HG03439 (cell line): ENCODE measurements at regions not wholly inside any gene's neighbourhood (a gene's known extent, or its start where the extent isn't known, plus 50 kb on each side); places are given as distances from the start of the nearest gene placed in this dataset.
"Not testable (repeated sequence)": the region's sequence is repeated elsewhere in the genome, so short reads cannot be mapped to it uniquely, and the experiment has no call there.

Source experiments
- ATAC-seq: cut with Tn5 transposase; IDR thresholded peaks from one replicate; pipeline ENCODE4 v1.9.1; 2021; ENCODE audit warnings: mild to moderate bottlenecking, moderate library complexity; ENCODE audit not compliant: unreplicated experiment

DNA sequence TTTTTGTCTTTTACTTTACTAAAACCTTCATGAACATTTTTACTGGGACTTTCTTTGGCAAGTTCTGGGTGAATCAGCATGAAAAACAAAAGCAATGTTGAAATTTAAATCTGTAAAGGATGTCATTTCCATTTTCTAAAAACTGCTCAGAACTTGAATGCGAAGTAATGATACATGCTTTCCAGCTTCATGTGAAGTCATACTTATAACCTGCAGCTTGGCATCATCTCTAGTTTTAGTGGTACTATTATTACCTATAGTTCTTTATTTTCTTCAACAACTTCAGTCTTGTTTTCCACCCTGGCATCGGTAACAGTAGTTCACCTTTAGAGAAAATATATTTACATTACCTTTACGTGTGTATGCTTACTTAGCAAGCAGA, 421.4 kb upstream of the DIPK2B start:
- ATAC-seq: no peak

DNA sequence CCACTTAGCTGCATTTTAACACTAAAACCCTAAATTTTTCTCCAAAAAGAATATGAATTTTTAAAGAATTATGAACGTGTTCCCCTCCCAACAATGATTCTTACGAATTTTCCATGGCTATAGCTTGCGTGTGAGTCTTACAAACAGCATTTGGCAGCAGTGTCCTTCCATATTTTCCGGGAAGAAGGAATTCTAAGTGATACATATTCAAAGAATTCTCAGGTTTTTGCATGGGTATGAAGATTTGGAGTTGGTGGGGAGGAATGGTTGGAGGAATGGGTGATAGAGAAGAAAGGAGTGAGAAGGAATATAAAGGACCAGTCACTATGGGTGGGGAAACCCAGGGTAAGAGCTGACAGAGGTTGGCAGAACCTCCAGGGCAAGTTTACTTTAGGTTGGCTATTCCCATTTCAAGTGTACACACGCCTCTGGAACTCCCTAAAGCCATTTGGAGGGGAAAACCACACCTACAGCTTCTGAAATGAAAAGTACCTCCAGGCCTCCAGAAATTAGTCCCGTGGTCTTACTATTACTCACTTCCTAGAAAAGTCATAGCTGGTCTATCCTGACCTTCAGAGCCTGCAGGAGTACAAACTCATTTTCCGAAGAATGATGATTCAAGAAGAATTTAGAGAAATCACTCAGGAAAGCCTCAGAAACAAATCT, 420.8 kb upstream of the DIPK2B start:
- no peak for ATAC-seq

DNA sequence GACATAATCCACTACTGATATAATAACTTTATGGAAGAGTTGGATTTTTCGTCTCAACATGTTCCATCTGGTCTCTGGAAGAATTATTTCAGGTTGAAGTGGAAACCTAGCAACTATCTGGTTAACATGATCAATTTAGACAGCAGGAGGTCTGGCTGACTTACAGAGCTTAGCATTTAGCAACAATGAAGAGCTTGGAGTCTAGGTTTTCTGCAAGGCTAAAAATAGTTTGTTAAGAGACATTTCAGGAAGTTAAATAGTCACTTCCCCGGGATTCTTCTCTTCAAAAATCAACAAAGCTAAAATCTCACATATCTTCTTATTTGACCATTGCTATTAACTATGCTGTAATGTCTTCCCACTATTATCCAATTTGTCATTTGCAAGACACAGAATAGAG, 418.6 kb upstream of the DIPK2B start:
- ATAC-seq: no peak

DNA sequence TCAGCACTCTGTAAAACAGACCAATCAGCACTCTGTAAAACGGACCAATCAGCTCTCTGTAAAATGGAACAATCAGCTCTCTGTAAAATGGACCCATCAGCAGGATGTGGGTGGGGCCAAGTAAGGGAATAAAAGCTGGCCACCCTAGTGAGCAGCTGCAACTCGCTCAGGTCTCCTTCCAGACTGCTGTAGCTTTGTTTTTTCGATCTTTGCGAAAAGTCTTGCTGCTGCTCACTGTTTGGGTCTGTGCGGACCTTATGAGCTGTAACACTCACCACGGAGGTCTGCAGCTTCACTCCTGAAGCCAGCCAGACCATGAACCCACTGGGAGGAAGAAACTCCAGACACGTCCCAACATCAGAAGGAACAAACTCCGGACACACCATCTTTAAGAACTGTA, 414.9 kb upstream of the DIPK2B start:
- not testable (repeated sequence) for ATAC-seq

DNA sequence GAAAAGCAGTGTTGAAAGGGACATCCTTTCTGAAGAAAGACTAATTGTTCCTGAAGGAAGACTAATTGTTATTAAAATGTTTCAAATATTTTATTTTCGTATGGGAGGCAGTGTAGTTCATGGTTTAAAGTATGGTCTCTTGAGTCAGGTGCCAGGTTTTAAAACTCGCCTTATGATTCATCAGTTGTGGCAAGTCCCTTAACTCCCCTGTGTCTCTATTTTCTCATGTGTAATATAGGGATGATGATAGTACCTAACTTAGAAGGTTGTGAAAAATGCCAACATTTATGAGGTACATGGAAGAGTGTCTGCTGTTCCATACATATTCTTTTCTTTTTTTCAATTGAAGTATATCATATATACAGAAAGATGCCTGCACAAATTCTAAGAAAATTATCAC, 414.2 kb upstream of the DIPK2B start:
- ATAC-seq: no peak

DNA sequence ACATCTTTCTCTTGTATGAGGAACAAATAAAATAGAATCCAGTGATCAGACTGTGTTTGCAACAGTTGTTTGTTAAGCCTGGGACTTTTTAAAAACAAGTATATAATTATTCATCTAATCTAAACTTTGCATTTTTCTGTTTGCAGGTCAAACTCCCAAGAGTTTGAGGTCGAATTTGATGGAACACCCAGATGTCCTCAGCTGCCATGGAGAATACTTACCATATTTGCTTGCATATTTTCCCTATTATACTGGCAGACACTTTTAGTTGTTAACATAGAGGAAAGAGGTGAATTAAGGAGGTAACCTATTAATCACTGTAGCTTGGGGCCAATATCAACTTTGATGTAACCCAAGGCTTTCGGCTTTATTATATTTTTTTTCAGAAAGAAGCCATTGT, 401.5 kb upstream of the DIPK2B start:
- no peak for ATAC-seq

DNA sequence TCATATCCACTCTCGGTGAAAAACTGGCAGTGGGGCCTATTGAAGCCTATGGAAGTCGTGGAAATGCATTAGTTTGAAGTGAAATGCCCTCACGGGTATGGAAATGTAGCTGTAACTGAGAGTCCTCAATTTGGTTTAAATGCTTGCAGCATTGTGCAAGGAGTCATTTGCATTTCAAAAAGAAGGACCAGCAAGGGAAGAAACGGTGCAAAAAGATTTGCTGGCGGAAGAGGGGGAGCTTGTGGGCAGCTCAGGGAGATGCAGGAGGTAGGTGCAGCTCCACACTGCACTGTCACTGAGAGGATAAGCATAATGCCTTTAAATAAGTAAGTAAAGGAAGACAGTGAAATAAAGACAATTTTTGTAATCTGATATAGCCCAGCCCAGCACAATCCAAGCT, 400.4 kb upstream of the DIPK2B start:
- no peak for ATAC-seq

DNA sequence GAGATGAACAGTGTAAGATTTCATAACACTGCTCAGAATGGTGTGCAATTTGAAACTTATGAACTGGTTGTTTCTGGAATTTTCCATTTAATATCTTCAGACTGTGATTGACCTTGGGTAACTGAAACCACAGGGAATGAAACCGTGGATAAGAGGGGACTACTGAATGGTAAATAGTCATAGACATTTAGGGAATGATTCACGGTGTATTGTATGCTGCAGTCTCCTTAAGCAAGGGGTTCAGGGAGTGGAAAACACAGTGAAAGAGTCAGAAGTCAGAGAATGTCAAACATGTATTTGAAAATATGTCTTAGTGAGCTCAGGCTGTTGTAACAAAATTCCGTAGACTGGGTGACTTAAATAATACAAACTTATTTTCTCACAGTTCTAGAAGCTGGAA, 398.2 kb upstream of the DIPK2B start:
- no peak for ATAC-seq

DNA sequence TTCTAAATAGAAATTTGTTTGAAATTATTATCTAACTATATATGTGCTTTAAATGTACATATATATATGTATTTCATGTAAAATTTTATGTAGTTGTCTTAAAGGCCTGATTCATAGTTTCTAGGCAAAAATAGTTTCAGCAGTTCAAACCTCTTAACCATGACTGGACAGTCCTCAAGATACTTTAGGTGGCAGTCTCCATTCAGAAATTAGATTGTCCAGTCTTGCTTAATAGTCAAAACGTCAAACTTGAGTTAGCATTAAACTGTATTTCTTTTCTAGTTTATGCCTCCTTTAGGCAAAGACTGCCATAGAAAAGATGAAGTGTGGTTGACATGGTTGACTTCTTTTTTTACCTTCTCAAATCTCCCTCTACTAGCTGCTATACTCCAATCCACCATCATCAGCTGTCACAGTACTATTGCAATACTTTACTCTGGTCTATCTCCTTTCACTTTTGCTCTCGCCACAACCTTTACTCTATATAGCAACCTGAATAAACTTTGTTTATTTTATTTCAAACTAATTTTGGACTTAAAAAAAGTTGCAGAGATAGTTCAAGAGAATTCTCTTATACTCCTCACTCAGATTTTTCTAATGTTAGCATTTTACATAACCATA, 395.6 kb upstream of the DIPK2B start:
- no peak for ATAC-seq

DNA sequence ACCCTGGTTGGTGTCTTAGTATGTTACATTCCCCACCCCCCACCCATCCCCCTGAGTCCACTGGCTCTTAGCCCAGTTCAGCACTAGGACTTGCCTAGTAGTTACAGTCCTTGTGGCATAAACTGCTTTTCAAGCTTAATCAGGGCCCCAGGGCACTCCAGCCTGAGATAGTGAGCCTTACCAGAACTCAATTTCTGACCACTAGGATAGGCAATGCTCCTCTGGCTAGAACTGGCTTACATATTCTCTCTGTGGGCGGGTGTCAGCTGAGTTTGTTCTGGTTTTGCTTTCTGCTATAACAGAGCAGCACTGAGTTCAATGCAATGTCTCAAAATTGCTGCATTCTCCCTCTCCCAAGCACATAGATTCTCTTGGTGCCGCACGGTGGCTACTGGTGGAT, 391.4 kb upstream of the DIPK2B start:
- ATAC-seq: no peak

DNA sequence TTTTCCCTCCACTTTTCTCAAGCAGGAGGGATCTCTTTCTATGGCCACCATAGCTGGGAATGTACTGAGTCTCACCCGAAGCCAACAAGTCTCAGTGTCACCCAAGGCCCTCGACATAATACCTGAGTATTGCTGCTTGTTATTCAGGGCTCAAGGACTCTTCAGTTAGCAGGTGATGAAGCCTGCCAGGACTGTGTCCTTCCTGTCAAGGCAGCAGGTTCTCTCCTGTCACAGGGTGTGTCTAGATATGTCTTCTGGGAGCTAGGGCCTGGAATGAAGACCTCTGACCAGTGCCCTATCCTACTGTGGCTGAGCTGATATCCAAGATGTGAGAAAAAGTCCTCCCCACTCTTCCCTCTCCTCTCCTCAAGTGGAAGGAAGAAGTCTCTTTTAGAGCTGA, 391.0 kb upstream of the DIPK2B start:
- ATAC-seq: no peak

DNA sequence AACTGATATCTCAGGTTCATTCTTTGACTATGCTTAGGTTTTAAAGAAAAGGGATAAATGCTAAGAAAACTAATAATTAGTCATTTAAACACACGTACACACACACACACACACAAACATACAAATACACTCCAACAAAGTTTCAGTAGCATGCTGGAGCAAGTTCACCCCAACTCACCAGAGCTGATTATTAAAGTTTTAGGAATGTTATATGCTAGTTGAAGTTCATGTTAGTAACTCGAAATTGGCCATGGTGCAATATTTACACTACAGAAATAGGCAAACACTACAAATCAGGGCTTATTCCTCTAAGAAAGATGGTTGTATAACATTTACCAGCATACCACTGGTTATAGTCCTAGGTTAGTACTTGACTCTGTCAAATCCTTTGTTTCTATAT, 384.0 kb upstream of the DIPK2B start:
- no peak for ATAC-seq

DNA sequence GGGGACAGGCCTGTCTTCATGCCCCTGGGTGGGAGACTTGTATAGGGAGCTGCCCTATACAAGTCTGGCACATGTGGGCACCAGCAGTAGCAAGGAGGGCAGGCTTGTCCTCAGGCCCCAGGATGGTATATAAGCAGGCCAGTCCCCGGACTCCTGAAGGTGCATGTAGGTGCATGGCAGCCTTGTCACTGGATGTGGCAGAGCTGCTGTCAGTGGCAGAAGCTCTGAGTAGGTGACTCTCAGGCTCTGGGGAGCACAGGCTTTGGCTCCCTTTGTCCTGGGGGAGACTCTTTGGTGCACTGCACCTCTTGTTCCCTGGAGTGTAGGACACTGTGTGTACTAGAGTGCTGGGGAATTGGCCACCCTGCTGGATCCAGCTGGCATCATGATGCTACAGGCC, 376.7 kb upstream of the DIPK2B start:
- no peak for ATAC-seq

DNA sequence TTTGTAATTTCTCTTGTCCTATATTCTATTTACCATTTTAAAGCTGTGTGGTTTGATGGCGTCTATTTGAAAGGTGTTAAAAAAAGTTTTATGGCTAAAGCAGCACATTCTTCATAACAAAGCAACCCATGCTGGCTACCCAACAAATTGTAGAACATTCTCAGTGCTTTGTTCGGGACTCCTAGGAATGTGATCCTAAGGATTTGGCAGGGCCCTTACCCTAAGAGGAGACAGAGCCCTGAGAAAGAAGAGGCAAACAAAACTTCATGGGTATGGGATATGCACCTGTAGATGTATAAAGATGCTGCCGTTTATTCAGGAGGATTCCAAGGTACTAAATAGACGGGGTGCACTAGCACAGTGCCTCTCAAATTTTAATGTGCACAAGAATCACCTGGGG, 370.8 kb upstream of the DIPK2B start:
- no peak for ATAC-seq

DNA sequence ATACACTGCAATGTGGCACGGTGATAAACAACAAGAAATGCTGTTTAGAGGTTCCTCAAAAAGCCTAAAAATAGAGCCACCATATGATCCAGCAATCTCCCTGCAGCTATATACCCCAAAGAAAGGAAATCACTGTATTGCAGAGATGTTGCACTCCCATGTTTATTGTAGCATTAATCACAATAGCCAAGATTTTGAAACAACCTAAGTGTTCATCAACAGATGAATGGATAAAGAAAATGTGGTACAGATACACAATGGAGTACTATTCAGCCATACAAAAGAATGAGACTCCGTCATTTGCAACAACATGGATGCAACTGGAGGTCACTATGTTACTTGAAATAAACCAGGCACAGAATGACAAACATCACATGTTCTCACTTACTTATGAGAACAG, 365.8 kb upstream of the DIPK2B start:
- ATAC-seq: no peak

DNA sequence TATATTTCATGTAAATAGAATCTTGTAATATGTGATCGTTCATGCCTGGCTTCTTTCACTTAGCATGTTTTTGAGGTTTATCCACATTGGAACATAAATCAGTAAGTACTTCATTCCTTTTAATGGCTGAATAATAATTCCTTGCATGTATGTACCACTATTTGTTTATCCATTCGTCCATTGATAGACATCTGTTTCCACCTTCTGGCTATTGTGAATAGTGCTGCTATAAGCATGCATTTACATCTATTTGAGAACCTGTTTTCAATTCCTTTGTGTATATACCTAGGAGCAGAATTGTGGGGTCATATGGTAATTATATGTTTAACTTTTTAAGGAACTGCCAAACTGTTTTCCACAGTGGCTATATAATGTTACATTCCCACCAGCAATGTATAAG, 356.7 kb upstream of the DIPK2B start:
- no peak for ATAC-seq

DNA sequence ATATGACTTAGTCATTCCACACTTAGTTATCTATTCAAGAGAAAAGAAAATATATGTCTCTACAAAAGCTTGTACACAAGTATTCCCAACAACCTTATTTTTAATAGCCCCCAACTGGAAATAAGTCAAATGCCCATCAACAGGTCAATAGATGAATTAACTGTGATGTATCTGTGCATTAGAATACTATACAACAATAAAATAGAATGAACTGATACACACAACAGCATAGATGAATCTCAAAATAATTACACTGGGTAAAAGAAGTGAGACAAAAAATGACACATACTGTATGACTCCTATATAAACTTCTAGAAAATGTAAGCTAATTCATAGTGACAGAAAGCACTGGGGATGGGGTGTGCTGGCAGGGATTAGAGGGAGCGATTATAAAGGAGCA, 354.1 kb upstream of the DIPK2B start:
- ATAC-seq: no peak

DNA sequence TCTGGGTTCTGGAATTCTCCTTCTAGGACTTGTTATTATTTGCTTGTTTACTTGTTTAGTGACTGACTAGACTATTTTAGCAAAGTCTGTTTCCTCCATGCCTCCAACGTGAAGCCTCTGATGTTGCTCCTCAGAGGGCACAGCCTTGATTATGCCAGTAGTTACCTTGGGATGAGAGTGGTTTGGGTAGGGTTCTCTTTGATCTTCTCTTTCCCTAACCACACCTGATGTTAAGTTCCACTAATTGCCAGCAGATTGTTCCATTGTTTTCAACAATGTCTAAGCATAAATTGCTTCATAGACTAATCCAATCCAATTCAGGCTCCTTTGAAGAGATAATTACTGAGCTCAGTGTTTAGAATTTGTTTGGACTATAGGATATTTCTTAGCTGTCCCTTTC, 352.7 kb upstream of the DIPK2B start:
- no peak for ATAC-seq

DNA sequence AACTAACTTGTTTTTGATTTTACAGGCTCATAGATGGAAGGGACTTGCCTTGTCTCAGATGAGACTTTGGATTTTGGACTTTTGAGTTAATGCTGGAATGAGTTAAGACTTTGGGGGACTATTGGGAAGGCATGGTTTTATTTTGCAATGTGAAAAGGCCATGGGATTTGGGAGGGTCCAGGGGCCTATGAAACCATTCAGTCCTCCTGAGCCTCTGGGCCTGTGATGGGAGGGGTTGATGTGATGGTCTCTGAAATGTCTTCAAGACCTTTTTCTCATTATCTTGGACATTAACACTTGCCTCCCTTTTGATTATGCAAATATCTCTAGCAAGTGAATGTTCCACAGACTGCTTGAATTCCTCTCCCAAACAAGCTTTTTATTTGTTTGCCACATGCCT, 346.0 kb upstream of the DIPK2B start:
- ATAC-seq: not testable (repeated sequence)

DNA sequence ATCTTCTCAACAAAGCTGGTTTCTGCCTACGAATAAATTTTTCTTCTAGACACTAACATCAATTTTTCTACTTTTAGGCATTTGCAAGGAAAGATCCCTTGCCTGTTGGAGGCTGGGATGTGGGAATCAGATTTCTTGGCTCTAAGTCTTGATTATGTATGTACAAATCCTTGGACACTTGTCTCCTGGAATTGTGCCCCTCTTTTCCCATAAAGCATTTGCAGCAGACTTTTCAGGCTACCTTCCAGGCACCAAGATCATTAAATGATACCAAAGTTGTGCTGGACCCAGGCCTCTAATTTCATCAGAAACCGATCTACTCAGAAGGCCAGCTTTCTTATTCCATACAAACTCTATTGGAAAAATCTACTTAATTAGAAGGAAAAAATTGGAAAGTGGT, 339.5 kb upstream of the DIPK2B start:
- ATAC-seq: no peak

DNA sequence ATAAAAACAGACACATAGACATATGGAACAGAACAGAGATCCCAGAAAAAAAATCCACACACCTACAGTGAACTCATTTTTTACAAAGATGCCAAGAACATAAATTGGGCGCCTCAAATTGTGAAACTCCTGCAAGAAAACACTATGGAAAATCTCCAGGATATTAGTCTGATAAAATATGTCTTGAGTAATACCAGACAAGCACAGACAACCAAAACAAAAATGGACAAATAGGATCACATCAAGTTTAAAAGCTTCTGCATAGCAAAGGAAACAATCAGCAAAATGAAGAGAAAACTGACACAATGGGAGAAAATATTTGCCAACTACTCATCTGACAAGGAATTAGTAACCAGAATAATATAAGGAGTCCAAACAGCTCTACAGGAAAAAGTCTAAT, 337.3 kb upstream of the DIPK2B start:
- no peak for ATAC-seq

DNA sequence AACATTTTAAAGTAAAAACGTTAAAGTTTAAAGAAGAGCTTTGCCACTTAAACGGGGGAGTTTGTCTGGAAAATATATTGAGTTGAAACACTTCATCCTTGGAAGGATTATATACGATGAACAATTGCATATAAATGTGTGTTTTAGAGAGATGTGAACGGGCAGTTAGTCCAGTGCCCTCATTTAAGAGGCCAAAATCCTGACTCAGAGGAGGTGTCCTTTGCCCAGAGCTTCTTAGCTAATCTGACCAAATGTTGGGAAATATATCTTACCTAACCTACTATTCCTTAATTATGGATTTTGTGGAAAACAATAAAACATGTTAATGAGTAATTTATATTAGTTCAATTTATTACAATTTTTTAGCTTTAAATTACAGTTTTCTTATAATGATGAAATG, 327.2 kb upstream of the DIPK2B start:
- ATAC-seq: no peak

DNA sequence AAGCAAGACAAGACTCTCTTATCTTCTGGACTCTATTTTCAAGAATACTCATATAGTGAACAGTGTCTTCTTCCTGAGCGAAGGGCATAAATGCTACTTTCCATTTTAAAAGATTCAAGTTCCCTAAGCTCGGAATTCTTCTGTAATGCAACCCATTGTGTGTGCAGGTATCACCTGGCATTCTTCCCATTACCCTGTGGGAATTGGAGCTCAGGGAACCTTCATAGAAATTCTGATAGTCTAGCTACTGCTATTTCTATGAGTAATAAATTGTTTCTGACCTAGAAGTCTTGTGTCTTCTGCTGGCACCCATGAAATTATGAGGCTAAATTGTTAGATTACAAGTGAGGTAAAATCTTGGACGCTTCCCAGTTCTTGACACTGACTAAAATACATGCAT, 324.1 kb upstream of the DIPK2B start:
- ATAC-seq: no peak
